ENCODE measurements at regions not wholly inside any gene's neighbourhood (a gene's known extent, or its start where the extent isn't known, plus 50 kb on each side); places are given as distances from the start of the nearest gene placed in this dataset.

GRCh38 chr3:95521396-95521795 is 1293.0 kb upstream of the EPHA6 start:
- no peak for TF ChIP-seq GATA2 (IDR thresholded peaks at IDR 0.05; ENCODE audit: low read depth, low read length)
- TF ChIP-seq GATA3 (IDR thresholded peaks at IDR 0.05; ENCODE audit: low read depth, low read length) = no peak
